ENCODE measurements at regions not wholly inside any gene's neighbourhood (a gene's known extent, or its start where the extent isn't known, plus 50 kb on each side); places are given as distances from the start of the nearest gene placed in this dataset.
A peak's percentile ranks its signal among the peaks of the same experiment; 100 is the strongest.

- TF ChIP-seq POLR2A (IDR thresholded peaks at IDR 0.05; ENCODE audit: extremely low read depth, insufficient read length), result no peak
- TF ChIP-seq, protein P1, sequence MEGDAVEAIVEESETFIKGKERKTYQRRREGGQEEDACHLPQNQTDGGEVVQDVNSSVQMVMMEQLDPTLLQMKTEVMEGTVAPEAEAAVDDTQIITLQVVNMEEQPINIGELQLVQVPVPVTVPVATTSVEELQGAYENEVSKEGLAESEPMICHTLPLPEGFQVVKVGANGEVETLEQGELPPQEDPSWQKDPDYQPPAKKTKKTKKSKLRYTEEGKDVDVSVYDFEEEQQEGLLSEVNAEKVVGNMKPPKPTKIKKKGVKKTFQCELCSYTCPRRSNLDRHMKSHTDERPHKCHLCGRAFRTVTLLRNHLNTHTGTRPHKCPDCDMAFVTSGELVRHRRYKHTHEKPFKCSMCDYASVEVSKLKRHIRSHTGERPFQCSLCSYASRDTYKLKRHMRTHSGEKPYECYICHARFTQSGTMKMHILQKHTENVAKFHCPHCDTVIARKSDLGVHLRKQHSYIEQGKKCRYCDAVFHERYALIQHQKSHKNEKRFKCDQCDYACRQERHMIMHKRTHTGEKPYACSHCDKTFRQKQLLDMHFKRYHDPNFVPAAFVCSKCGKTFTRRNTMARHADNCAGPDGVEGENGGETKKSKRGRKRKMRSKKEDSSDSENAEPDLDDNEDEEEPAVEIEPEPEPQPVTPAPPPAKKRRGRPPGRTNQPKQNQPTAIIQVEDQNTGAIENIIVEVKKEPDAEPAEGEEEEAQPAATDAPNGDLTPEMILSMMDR (IDR thresholded peaks at IDR 0.05; ENCODE audit: low read depth, low read length), result peak; percentile 77
- TF ChIP-seq MYC (IDR thresholded peaks at IDR 0.05; ENCODE audit: low read depth, low read length), result peak; percentile 9; the same call in 1 of the 2 replicates
- TF ChIP-seq, protein P2, sequence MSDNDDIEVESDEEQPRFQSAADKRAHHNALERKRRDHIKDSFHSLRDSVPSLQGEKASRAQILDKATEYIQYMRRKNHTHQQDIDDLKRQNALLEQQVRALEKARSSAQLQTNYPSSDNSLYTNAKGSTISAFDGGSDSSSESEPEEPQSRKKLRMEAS (IDR thresholded peaks at IDR 0.05; ENCODE audit: low read depth, low read length), result no peak
Measured at GRCh38 chr1:9181176-9181906, 52.4 kb upstream of the GPR157 start.
